Mucosa of descending colon (tissue), 3 donors: ENCODE measurements at regions not wholly inside any gene's neighbourhood (a gene's known extent, or its start where the extent isn't known, plus 50 kb on each side); places are given as distances from the start of the nearest gene placed in this dataset.

Experiments
- ATAC-seq: fragments of 200-7000 bp; cut with Tn5 transposase; one replicate; pipeline ENCODE4 v1.9.1; 2020; ENCODE audit warnings: mild to moderate bottlenecking, moderate library complexity
- DNase-seq, 3 donors: peaks; one replicate each; pipeline ENCODE4 v3.0.0-alpha.2; 2020
- H3K36me3 ChIP-seq: fragments of 200-600 bp; one replicate; pipeline ENCODE4 v1.8.0; 2021; ENCODE audit warnings: low read depth, mild to moderate bottlenecking
- H3K4me1 ChIP-seq: fragments of 200-600 bp; one replicate; pipeline ENCODE4 v1.8.0; 2021; ENCODE audit warnings: low read depth, mild to moderate bottlenecking
- H3K4me3 ChIP-seq: fragments of 200-600 bp; one replicate; pipeline ENCODE4 v1.8.0; 2021; ENCODE audit warnings: mild to moderate bottlenecking
- H3K9me3 ChIP-seq: fragments of 200-600 bp; one replicate; pipeline ENCODE4 v1.8.0; 2021; ENCODE audit warnings: mild to moderate bottlenecking
- intact Hi-C, 2 donors: fragments of 100-400 bp; cut with DNase I in 1 of 2; cut with micrococcal nuclease in 1 of 2; formaldehyde crosslinking; loops; one replicate each; pipeline versions ENCODE4 v1.11.0 to v1.11.1; 2022; cut with DNase I, micrococcal nuclease
- TF ChIP-seq, protein P1 (sequence below): fragments of 200-600 bp; IDR thresholded peaks from one replicate; pipeline ENCODE4 v1.8.0; 2022; ENCODE audit warnings: antibody characterized with exemption, mild to moderate bottlenecking
- donor health status: DM: no; HTN: no; CAD: no; lungs with moderate emphysema.
- donor health status: DM: no; HTN: no; CAD: no.
- donor health status: DM: no; HTN: yes; CAD: no.

DNA sequence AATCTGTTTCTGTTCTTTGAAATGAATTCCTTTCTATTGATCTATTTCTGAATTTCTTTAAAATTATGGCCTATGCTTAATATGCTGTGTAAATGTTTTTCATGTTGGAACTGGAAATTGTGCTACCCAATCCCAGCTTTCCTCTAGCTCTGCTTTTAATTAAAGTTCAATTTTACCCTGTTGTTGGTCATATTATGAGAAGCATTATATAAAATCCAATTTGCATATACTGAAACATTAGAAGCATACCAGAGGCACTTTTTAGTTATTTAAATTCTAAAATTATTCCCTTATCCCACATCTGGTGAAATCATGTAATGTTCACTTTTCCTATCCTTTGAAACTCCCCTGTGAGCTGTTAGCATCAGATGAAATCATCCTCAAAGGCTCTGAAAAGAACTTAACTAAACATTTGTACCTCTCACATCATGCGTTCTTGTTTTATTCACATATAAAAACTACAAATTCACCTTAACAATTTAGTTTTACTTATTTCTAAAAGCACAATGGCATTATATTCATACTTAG, 160.6 kb upstream of the COL21A1 start:
- Histone ChIP-seq H3K4me3 (no peak overlapping the region), H3K9me3 (no peaks in the 10 kb centered on the region), H3K4me1 (no peaks in the 10 kb centered on the region), H3K36me3 (no peaks in the 10 kb centered on the region)
- intact Hi-C loops: no loop called here
- ATAC-seq: no peak
- DNase-seq: no peak
- TF ChIP-seq, protein P1, sequence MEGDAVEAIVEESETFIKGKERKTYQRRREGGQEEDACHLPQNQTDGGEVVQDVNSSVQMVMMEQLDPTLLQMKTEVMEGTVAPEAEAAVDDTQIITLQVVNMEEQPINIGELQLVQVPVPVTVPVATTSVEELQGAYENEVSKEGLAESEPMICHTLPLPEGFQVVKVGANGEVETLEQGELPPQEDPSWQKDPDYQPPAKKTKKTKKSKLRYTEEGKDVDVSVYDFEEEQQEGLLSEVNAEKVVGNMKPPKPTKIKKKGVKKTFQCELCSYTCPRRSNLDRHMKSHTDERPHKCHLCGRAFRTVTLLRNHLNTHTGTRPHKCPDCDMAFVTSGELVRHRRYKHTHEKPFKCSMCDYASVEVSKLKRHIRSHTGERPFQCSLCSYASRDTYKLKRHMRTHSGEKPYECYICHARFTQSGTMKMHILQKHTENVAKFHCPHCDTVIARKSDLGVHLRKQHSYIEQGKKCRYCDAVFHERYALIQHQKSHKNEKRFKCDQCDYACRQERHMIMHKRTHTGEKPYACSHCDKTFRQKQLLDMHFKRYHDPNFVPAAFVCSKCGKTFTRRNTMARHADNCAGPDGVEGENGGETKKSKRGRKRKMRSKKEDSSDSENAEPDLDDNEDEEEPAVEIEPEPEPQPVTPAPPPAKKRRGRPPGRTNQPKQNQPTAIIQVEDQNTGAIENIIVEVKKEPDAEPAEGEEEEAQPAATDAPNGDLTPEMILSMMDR: no peak

DNA sequence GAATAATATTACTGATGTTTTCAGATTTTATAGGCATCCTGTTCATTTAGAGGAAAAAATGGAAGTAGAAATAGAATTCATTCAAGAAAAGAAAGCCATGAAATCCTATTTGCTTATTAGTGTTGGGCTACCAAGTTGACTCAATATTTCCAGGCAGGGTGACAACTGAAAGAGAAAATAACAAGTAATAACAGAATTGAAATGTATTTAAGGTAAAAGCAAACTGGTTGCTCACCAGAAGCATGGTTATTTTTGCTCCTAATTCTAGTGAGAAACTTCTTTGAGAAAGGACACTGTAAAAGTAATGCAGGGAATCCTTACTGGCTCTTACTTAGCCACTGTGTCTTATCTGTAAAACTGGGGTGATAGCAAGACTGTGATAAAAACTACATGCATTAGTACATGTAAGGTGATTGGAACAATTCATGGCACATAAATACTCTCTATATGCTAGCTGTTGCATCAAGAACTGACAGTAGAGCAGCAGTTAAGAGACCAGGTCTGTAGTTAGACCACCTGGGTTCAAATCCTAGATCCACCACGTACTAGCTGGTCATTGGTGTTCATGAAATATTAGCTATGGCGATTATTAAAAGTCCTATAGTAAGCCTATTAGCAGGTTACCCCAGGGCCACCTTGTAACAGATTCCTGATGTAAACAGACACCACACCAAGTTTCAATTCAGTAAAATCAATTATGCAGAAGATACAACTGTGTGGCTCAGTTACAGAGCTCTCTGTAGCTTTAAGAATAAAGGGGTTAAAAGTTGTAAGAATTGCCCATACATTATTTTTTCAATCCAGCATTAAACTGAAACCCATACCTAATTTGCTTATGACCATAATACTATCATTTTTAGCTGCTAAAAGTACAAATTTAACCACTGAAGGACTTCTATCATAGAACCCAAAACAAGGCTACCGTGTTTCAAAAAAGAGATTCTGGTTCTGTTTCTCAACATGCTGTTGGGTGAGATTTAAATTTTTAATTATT, 159.2 kb upstream of the COL21A1 start:
- DNase-seq (no peak), ATAC-seq (no peak)
- intact Hi-C loops: no loop called here
- Histone ChIP-seq H3K4me3 (no peak overlapping the region), H3K4me1 (no peaks in the 10 kb centered on the region), H3K36me3 (no peaks in the 10 kb centered on the region), H3K9me3 (no peaks in the 10 kb centered on the region)
- TF ChIP-seq, protein P1: no peak

- TF ChIP-seq, protein P1: no peak
- no peak for ATAC-seq
- no peak for DNase-seq
- no peaks in the 10 kb centered on the region for H3K9me3 ChIP-seq
- H3K4me3 ChIP-seq: no peak overlapping the region
- no peaks in the 10 kb centered on the region for H3K36me3 ChIP-seq
- H3K4me1 ChIP-seq: peaks cover 5% of the 10 kb centered on the region
- intact Hi-C loops: no loop called here
Measured at GRCh38 chr6:56404599-56404998, 157.2 kb upstream of the COL21A1 start.

GRCh38 chr6:56403745-56404144, 156.4 kb upstream of the COL21A1 start:
- H3K4me1 ChIP-seq: peaks cover 8% of the 10 kb centered on the region
- TF ChIP-seq, protein P1: no peak
- no peak for DNase-seq
- no peak overlapping the region for H3K4me3 ChIP-seq
- intact Hi-C loops: no loop called here
- no peaks in the 10 kb centered on the region for H3K9me3 ChIP-seq
- no peaks in the 10 kb centered on the region for H3K36me3 ChIP-seq
- ATAC-seq: no peak

- peaks cover 8% of the 10 kb centered on the region for H3K4me1 ChIP-seq
- no peaks in the 10 kb centered on the region for H3K36me3 ChIP-seq
- DNase-seq (no peak), ATAC-seq (no peak)
- intact Hi-C loops: no loop called here
- TF ChIP-seq, protein P1: no peak
- no peaks in the 10 kb centered on the region for H3K9me3 ChIP-seq
- H3K4me3 ChIP-seq: no peak overlapping the region
Measured at GRCh38 chr6:56401477-56402070, 154.2 kb upstream of the COL21A1 start.
